GM12891 (cell line): ENCODE measurements at regions not wholly inside any gene's neighbourhood (a gene's known extent, or its start where the extent isn't known, plus 50 kb on each side); places are given as distances from the start of the nearest gene placed in this dataset.

Experiments used
- DNase-seq: peaks from one replicate; pipeline ENCODE4 v3.0.0; 2011; ENCODE audit warnings: low spot score; ENCODE audit not compliant: insufficient read length
- FAIRE-seq: peaks from 2 replicates; lab custom pipeline; 2011; peaks lifted over from hg19 to GRCh38; lab: Jason Lieb, UNC
- PAX5 ChIP-seq: IDR thresholded peaks from 2 replicates; pipeline ENCODE4 v1.6.1; 2011; ENCODE audit warnings: low read length, moderate library complexity, mild to moderate bottlenecking; ENCODE audit not compliant: insufficient read depth, severe bottlenecking
- POLR2A ChIP-seq: IDR thresholded peaks from 2 replicates; pipeline ENCODE4 v1.6.1; 2011; ENCODE audit warnings: low read depth, low read length, control low read depth
- POLR2AphosphoS5 ChIP-seq: IDR thresholded peaks from 2 replicates; pipeline ENCODE4 v1.6.1; 2011; ENCODE audit warnings: low read depth, low read length, control low read depth
- POU2F2 ChIP-seq: IDR thresholded peaks from 2 replicates; pipeline ENCODE4 v1.6.1; 2011; ENCODE audit warnings: low read depth, mild to moderate bottlenecking, control low read depth, low read length, moderate library complexity
- SPI1 ChIP-seq: IDR thresholded peaks from 2 replicates; pipeline ENCODE4 v1.6.1; 2011; ENCODE audit warnings: low read depth, low read length, control low read depth
- TAF1 ChIP-seq: IDR thresholded peaks from 2 replicates; pipeline ENCODE4 v1.6.1; 2011; ENCODE audit warnings: low read depth, low read length, control low read depth

GRCh38 chr9:106580546-106580945 lies 282.4 kb upstream of the ZNF462 start:
- no peak for FAIRE-seq
- no peak for DNase-seq
- TF ChIP-seq TAF1 (no peak), POU2F2 (no peak), POLR2A (no peak), PAX5 (no peak), POLR2AphosphoS5 (no peak), SPI1 (no peak)

GRCh38 chr9:106581973-106582372 lies 281.0 kb upstream of the ZNF462 start:
- DNase-seq: no peak
- no peak for TF ChIP-seq POLR2AphosphoS5
- TF ChIP-seq SPI1: no peak
- no peak for TF ChIP-seq TAF1
- TF ChIP-seq PAX5: no peak
- TF ChIP-seq POU2F2: no peak
- TF ChIP-seq POLR2A: no peak
- no peak for FAIRE-seq

DNA sequence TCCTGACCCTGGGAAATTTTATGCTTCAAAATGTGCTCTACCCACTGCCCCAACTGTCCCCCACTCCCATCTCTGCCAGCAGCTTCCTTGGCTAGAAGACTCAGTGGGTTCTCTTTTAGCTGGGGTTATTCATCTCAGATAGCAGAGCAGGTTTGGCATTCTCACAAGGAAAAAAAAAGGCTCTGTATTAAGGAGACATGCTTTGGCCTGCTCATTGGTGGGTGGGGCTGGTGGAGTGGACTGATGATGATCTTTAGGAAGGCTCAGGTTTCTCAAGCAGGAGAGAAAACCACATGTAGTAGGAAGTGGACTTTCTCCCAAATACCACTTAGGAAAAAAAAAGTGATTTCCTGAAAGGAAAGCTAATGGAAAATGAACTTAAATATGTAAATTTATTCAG lies 279.2 kb upstream of the ZNF462 start:
- no peak for FAIRE-seq
- DNase-seq: no peak

DNA sequence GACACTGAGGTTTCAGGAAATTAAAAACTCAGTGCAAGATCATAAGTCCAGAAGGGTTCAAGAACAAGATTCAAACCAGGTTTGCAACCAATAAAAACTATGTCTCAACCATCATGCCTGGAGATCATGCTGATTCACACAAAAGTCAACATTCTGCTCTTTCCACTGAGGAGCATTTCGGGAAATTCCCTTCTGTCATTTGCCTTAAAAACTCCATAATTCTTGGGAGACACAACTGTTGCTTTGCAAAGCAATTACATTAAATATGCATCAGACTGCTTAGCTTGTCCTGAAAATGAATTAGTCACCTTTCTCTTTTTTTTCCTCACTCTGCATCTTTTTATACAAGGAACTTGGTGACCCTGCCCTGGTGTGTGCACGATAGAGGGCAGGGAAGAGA lies 275.9 kb upstream of the ZNF462 start:
- DNase-seq (no peak), FAIRE-seq (no peak)
- no peak for TF ChIP-seq POLR2AphosphoS5
- no peak for TF ChIP-seq PAX5
- TF ChIP-seq POU2F2: no peak

More for the DNA sequence above, 279.2 kb upstream of the ZNF462 start:
- no peak for TF ChIP-seq TAF1

- no peak for FAIRE-seq
- TF ChIP-seq POLR2AphosphoS5: no peak
- TF ChIP-seq SPI1: no peak
- TF ChIP-seq POU2F2: no peak
- no peak for TF ChIP-seq POLR2A
- no peak for TF ChIP-seq TAF1
- TF ChIP-seq PAX5: no peak
- no peak for DNase-seq
Observed at GRCh38 chr9:106588626-106589025, 274.3 kb upstream of the ZNF462 start.

- TF ChIP-seq PAX5: no peak
- TF ChIP-seq POLR2AphosphoS5: no peak
- no peak for TF ChIP-seq SPI1
- TF ChIP-seq POU2F2: no peak
- no peak for TF ChIP-seq TAF1
- TF ChIP-seq POLR2A: no peak
- DNase-seq (no peak), FAIRE-seq (no peak)
Observed at GRCh38 chr9:106590759-106591505, 272.0 kb upstream of the ZNF462 start.

GRCh38 chr9:106593201-106593600 lies 269.8 kb upstream of the ZNF462 start:
- TF ChIP-seq PAX5: no peak
- TF ChIP-seq POLR2A: no peak
- TF ChIP-seq POLR2AphosphoS5: no peak
- no peak for TF ChIP-seq POU2F2
- no peak for TF ChIP-seq TAF1
- no peak for TF ChIP-seq SPI1
- DNase-seq (no peak), FAIRE-seq (no peak)

DNA sequence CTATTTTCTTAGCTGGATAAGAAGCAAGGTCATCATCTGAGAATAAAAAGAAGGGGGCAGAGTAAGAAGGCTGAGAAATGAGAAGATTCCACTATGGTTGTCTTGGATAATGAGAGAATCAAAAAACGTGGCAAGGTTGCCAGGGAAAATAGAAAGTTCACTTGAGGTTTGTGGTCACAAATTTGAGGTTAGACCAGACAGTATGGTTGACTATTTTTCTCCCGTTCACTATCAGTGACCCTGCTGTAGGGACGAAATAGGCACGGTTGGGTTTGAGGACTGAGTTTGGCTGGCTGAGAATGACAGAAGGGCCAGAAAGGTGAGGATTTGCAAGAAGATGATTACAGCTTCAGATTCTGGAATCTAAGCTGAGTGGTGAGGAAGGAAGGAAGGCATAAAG lies 266.0 kb upstream of the ZNF462 start:
- TF ChIP-seq PAX5: no peak
- TF ChIP-seq POLR2A: no peak
- no peak for TF ChIP-seq POU2F2
- TF ChIP-seq TAF1: no peak
- no peak for TF ChIP-seq POLR2AphosphoS5
- TF ChIP-seq SPI1: no peak
- DNase-seq (no peak), FAIRE-seq (no peak)

GRCh38 chr9:106600955-106601560 lies 261.9 kb upstream of the ZNF462 start:
- TF ChIP-seq TAF1 (no peak), SPI1 (no peak), POLR2A (no peak), PAX5 (no peak), POU2F2 (no peak), POLR2AphosphoS5 (no peak)
- FAIRE-seq: no peak
- no peak for DNase-seq

DNA sequence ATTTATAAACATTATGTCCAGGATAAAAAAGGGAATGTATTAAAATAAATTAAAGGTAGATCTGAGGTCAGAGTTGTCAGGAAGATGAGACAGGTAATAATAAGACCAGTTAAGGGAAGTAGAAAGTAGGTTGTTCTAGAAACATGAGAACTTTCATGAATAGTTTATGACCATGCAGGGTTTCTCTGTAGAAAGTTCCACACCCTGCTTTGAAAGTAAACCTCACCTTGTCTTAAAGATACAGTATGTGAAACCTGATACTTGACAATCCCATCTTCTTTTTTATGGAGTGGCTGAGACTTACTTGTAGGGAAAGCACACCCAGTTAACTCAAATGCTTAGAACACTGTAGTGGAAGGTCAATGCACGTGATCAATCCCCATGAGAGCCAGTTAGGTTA lies 260.6 kb upstream of the ZNF462 start:
- DNase-seq (no peak), FAIRE-seq (no peak)
- TF ChIP-seq SPI1 (no peak), TAF1 (no peak), PAX5 (no peak), POLR2A (no peak), POLR2AphosphoS5 (no peak), POU2F2 (no peak)
